ENCODE measurements at regions not wholly inside any gene's neighbourhood (a gene's known extent, or its start where the extent isn't known, plus 50 kb on each side); places are given as distances from the start of the nearest gene placed in this dataset.

- TF ChIP-seq ZNF274 (IDR thresholded peaks at IDR 0.05; ENCODE audit: low read depth, low read length) (no peak), YY1 (IDR thresholded peaks at IDR 0.05; ENCODE audit: insufficient read depth, insufficient read length) (no peak)
Observed at GRCh38 chr16:87176735-87177134, 140.5 kb downstream of the C16orf95 start.
